ENCODE measurements at regions not wholly inside any gene's neighbourhood (a gene's known extent, or its start where the extent isn't known, plus 50 kb on each side); places are given as distances from the start of the nearest gene placed in this dataset.

DNA sequence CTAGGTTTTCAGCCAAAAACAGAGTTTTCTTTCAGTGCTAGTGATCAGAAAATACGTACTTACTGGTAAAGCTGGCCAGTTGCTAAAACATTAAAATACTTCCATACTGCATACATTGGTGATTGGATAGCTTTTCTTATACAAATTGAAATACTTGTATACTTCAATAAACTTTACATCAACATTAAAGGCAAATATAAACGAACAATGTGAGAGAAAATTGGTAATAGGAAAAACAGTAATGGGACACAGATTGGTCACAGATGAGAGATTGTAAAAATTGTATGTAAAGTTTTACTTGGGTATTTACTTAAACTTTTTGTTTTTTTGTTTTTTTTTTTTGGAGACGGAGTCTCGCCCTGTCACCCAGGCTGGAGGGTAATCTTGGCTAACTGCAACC, 391.7 kb downstream of the TFEC start:
- no peaks in the 10 kb centered on the region for H3K9me3 Mint-ChIP-seq
- Histone ChIP-seq H3K4me3 (ENCODE audit: low read length) (no peak overlapping the region), H3K36me3 (ENCODE audit: control insufficient read depth, insufficient read depth, low read length) (no peaks in the 10 kb centered on the region), H3K9me3 (ENCODE audit: control insufficient read depth, low read length) (no peaks in the 10 kb centered on the region), H3K4me1 (ENCODE audit: control insufficient read depth, insufficient read depth, low read length) (no peaks in the 10 kb centered on the region), H3K27ac (ENCODE audit: low read depth, low read length) (no peak overlapping the region), H3K27me3 (ENCODE audit: control insufficient read depth, insufficient read depth, low read length, poor library complexity, severe bottlenecking) (no peaks in the 10 kb centered on the region), H3K9ac (ENCODE audit: extremely low read depth, low read length, poor library complexity, severe bottlenecking) (no peak overlapping the region)
- H3K36me3 Mint-ChIP-seq (ENCODE audit: low read depth), result no peaks in the 10 kb centered on the region
- no peaks in the 10 kb centered on the region for H3K27me3 Mint-ChIP-seq (ENCODE audit: insufficient read depth)
- TF ChIP-seq, protein P1, sequence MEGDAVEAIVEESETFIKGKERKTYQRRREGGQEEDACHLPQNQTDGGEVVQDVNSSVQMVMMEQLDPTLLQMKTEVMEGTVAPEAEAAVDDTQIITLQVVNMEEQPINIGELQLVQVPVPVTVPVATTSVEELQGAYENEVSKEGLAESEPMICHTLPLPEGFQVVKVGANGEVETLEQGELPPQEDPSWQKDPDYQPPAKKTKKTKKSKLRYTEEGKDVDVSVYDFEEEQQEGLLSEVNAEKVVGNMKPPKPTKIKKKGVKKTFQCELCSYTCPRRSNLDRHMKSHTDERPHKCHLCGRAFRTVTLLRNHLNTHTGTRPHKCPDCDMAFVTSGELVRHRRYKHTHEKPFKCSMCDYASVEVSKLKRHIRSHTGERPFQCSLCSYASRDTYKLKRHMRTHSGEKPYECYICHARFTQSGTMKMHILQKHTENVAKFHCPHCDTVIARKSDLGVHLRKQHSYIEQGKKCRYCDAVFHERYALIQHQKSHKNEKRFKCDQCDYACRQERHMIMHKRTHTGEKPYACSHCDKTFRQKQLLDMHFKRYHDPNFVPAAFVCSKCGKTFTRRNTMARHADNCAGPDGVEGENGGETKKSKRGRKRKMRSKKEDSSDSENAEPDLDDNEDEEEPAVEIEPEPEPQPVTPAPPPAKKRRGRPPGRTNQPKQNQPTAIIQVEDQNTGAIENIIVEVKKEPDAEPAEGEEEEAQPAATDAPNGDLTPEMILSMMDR (conservative IDR thresholded peaks at IDR 0.05), result no peak
- H3K4me3 Mint-ChIP-seq, result no peak overlapping the region
- 96 to 100% methylated on average over 1 to 4 of the region's 4 CpGs for WGBS, 2 experiments (ENCODE audit: insufficient coverage in 1 of 2, insufficient read length in 1 of 2)
- DNase-seq, result no peak
- no peaks in the 10 kb centered on the region for H3K4me1 Mint-ChIP-seq
- no peak overlapping the region for H3K27ac Mint-ChIP-seq

DNA sequence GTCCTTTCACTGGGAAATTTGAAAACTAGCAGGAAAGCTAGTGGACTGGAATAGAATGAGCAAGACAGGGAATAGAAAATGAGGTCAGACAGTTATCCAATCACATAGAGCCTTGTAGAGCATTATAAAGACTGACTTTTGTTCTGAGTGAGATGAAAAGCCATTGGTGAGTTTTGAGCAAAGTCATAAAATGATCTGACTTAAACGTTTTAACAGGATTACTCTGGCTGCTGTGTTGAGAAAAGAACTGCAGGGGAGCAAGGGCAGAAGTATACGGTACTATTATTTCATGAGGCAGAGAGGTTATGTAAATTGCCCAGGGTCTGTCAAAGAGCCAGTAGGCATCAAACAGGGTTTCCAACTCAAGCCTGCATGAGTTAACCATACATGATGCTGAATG, 393.4 kb downstream of the TFEC start:
- Histone ChIP-seq H3K27me3 (ENCODE audit: control insufficient read depth, insufficient read depth, low read length, poor library complexity, severe bottlenecking) (no peaks in the 10 kb centered on the region), H3K4me1 (ENCODE audit: control insufficient read depth, insufficient read depth, low read length) (no peaks in the 10 kb centered on the region), H3K9me3 (ENCODE audit: control insufficient read depth, low read length) (no peaks in the 10 kb centered on the region), H3K9ac (ENCODE audit: extremely low read depth, low read length, poor library complexity, severe bottlenecking) (no peak overlapping the region), H3K27ac (ENCODE audit: low read depth, low read length) (no peak overlapping the region), H3K36me3 (ENCODE audit: control insufficient read depth, insufficient read depth, low read length) (no peaks in the 10 kb centered on the region), H3K4me3 (ENCODE audit: low read length) (no peak overlapping the region)
- Mint-ChIP-seq H3K27me3 (ENCODE audit: insufficient read depth) (no peaks in the 10 kb centered on the region), H3K4me1 (no peaks in the 10 kb centered on the region), H3K27ac (no peak overlapping the region), H3K9me3 (no peaks in the 10 kb centered on the region), H3K4me3 (no peak overlapping the region), H3K36me3 (ENCODE audit: low read depth) (no peaks in the 10 kb centered on the region)
- WGBS, 2 experiments (ENCODE audit: insufficient coverage in 1 of 2, insufficient read length in 1 of 2), result 72 to 80% methylated on average over 1 to 2 of the region's 2 CpGs
- TF ChIP-seq, protein P1 (conservative IDR thresholded peaks at IDR 0.05), result no peak
- no peak for DNase-seq

- Mint-ChIP-seq H3K36me3 (ENCODE audit: low read depth) (no peaks in the 10 kb centered on the region), H3K27me3 (ENCODE audit: insufficient read depth) (no peaks in the 10 kb centered on the region), H3K9me3 (no peaks in the 10 kb centered on the region), H3K4me1 (no peaks in the 10 kb centered on the region), H3K4me3 (no peak overlapping the region), H3K27ac (no peak overlapping the region)
- DNase-seq, result no peak
- Histone ChIP-seq H3K27ac (ENCODE audit: low read depth, low read length) (no peak overlapping the region), H3K4me1 (ENCODE audit: control insufficient read depth, insufficient read depth, low read length) (no peaks in the 10 kb centered on the region), H3K4me3 (ENCODE audit: low read length) (no peak overlapping the region), H3K27me3 (ENCODE audit: control insufficient read depth, insufficient read depth, low read length, poor library complexity, severe bottlenecking) (no peaks in the 10 kb centered on the region), H3K9ac (ENCODE audit: extremely low read depth, low read length, poor library complexity, severe bottlenecking) (no peak overlapping the region), H3K36me3 (ENCODE audit: control insufficient read depth, insufficient read depth, low read length) (no peaks in the 10 kb centered on the region), H3K9me3 (ENCODE audit: control insufficient read depth, low read length) (no peaks in the 10 kb centered on the region)
- WGBS, 2 experiments (ENCODE audit: insufficient coverage in 1 of 2, insufficient read length in 1 of 2), result 83 to 87% methylated on average over 2 to 6 of the region's 6 CpGs
- TF ChIP-seq, protein P1 (conservative IDR thresholded peaks at IDR 0.05), result no peak
Measured at GRCh38 chr7:115635876-115636275, 394.7 kb downstream of the TFEC start.

Data from endodermal cell (in vitro differentiated cells).